GM21576 (cell line): ENCODE measurements at regions not wholly inside any gene's neighbourhood (a gene's known extent, or its start where the extent isn't known, plus 50 kb on each side); places are given as distances from the start of the nearest gene placed in this dataset.

Experiments
- ATAC-seq: cut with Tn5 transposase; IDR thresholded peaks from one replicate; pipeline ENCODE4 v1.9.1; 2021; ENCODE audit warnings: mild to moderate bottlenecking, moderate library complexity; ENCODE audit not compliant: unreplicated experiment

DNA sequence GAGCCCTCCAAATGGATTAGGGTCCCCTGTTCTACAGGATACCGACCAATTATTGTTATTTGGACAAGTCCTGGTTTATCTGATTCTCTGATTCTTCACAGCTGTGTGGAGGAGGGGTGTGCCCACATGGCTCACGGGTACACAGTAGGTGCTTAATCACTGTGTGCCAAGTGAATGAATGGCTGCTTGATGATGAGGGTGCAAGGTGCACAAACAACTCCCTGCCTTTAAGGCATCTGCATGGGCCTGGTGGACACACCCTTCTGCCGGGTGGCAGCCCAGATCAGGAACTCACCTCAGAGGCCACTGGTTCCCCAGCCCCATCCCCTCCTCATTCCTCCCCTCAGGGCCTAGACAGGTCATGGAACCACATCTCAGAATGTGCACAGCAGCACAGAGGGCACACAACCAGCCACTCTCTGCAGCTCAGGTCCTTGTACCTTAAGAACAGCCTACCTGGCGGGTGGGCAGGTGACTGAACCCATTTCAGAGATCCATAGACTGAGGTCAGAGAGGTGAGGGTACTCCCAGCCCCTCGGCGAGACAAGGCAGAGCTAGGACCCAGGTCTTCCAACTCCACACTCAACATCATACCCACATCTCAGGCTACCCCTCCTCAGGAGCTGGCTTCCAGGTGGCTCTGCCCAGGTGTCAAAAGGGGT, 50.3 kb downstream of the SHANK2 start:
- no peak for ATAC-seq

DNA sequence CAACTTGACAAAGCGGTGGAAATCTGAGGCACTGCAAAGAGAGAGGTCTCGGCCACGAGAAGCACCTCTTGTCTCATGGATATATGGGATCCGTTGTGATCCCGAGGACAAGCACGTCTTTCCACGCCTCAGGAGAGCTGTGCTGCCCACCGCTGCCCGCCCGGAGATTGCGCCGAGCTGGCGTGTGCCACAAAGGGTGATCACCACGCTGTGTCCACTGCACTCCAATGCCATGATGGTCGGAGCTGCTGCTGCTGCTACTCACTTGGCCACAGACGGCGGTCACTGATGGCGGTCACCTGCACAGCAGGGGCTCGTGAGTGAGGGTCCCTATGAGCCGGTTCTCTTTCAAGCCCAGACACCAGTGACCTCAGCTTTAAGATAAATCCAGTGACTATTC, 51.1 kb downstream of the SHANK2 start:
- no peak for ATAC-seq

DNA sequence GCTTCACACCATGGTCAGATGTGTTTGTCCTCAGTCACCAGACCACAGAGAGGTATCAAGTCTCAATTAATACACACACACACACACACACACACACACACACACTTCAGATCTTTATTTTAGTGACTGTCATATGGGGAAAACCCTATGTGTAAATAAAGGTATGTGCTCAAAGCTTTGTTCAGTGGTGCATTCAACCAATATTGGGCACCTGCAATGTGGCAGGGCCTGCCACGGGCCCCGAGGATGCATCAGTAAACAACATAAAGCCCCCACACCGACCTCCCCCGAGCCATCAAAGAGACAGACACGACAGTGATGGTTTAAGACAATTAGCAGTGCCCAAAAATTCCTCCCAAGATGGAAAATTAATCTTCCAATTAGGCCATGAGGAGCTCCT, 51.6 kb downstream of the SHANK2 start:
- ATAC-seq: no peak

DNA sequence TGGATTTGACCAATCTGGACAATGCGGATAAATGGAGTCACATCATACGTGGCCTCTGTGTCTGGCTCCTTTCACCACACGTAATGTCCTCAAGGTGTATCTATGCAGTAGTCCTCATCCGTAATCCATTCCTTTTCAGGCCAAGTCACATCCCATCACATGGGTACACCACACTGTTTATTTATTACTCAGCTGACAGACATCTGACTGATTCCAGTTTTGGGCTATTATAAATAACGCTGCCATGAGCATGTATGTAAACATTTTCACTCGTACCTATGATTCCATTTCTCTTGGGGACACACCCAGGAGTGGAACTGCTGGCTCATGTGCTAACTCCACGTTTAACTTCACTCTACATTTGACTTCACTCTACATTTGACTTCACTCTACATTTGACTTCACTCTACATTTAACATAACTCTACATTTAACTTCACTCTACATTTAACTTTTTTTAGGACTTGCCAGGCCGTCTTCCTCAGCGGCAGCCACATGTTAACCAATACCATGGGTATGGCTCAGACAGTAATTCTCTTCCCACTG, 52.1 kb downstream of the SHANK2 start:
- ATAC-seq: no peak

DNA sequence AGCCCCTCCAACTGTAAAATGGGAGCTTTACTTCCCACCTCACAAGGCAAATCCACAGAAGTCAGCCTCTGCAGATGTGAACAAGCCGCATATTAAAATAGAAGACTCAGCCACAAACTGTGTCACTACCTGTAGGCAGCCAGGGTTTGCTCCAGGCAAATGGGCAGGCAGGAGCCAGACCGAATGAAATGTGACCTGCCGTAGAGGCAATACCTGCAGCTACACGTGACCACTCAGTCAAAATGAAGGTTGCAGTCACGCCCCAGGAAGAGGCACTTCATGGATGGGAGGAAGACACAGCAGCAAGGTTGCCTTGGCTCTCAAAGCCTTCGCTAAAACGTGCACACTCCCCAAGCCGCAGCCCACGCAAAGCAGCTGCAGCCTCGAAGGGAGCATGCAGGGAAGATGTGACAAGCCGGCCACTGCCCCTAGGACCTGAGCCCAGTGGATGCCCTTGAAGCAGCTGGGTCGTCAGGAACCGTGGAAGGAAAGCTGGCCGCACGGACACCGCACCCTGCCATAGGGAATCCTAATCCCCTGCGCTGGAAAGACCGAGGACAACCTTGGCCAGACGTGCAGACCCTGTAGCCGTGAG, 53.1 kb downstream of the SHANK2 start:
- ATAC-seq: no peak

DNA sequence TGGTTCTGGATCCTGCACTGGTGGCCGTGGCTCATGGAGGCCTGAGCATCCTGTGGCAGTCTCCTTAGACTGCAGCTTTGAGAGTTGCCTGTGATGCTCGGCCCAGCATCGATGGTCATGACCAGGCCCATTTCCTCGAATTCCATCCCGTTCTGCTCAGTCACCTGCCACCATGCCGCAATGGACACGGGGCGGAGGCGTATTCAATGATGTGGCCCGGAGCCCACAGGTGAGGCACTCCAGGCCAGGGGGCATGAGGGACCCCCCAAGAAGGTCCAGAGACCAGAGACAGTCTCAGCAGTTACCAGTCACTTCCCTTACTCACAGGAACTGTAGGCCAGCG, 53.6 kb downstream of the SHANK2 start:
- no peak for ATAC-seq

DNA sequence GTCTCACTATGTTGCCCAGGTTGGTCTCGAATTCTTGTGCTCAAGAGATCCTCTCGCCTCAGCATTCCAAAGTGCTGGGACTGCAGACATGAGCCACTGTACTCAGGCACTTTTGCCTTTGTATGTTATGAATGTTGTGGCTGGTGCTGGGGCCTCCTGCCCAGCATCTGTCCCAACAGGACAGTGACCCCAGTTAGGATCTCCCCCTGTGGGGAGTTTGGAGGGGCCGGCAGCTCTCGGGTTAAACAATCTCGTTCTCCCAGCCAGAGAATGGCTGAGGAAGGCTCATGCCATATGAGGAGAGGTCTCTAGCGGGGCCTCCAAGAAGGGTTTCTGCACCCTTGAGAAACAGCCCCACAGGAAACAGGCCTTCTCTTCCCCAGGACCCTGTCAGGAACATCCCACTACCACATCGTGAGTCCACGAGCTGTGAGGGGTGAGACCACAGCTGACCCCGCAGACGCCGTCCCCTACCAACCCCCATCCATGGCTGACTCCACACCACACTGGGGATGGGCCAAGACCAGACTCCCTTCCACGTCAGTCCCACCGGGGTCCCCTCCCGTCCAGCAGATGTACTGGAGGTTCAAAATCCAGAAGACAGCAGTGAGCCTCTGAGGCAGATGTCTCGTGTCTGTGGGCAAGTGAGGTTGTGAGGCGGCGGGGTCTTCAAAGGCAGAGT, 54.1 kb downstream of the SHANK2 start:
- no peak for ATAC-seq

DNA sequence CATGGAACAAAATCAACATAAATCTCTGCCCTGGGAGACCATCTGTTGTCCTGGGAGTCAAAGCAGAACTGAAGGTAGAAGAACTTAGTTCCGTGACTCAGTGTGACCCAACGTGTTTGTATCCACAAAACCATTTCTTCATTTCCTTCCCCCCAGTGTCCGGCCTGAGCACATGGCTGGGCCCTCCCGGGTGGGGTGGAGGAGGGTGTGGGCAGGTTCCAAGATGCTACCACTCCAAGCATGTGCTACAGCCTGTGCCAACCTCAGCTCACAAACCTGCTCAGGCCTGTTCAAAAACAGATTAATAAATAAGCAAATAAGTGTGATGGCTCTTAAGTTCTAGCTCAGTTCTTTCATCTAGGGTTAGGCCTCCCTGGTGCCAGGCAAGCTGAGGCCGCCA, 55.3 kb downstream of the SHANK2 start:
- no peak for ATAC-seq

DNA sequence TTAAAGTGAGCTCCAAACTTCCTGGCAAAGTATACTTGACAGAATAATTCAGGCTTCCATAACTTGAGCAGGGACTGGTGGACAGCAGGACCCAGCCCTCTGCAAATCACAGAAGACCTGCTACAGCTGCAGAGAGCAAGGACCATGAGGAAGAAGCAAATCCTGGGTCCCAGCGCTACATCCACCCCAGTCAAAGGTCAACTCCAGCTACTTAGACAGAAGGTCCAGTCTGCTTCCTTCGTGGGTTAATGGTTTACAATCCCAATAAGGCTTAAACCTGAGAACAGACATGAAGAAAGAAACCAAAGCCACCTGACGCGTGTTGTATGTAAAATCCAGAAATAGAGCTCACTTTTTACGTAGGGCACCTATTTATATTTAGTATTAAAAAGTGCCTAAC, 57.7 kb downstream of the SHANK2 start:
- ATAC-seq: no peak

DNA sequence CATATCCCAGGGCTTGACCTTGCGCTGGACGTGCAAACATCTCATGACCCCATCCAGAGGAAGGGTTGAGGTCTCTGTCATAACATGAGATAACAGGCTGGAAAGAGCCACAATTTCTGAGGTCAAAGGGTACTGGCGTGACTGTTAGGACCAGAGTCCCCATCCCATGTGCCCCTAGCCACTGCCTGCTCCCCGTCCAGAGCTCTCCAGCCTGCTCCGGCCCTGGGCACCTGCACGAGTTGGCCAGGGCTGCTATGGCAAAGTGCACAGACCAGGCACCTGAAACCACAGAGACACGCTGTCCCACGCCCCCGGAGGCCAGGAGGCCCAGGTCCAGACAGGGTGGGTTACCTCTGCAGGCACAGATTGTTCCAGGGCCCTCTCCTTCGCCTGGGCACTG, 58.9 kb downstream of the SHANK2 start:
- no peak for ATAC-seq

DNA sequence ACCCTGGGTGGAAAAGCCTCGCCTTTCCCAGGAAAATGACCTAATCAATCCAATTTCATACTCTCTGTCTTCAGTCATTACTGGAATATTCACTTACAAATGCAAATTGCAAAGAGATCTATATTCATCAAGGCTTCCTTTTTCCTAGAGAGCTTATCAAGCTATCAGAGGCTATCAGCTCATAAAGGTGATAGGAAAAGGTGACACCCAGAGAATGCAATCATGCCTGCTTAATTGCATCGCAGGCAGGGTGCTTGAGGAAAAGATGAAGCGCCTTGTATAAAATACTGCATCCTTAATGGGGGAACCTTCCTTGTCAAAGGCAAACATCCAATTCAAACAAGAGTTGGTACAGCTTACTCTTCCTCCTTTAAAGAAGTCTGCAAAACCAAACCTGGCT, 59.7 kb downstream of the SHANK2 start:
- no peak for ATAC-seq

DNA sequence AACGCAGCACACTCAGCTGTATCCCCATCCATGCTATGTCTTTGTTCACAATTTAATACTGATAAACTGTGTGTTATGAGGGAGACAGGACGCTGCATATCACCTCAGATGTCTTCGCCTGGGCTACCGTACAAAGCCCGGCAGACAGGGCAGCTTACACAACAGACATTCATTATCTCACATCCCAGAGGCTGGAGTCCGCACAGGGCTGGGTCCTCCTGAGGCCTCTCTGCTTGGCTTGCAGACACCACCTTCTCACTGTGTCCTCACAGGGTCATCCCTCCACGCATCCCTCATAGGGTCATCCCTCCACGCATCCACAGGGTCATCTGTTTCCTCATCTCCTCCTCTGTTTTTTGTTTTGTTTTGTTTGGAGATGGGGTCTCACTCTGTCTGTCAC, 61.2 kb downstream of the SHANK2 start:
- ATAC-seq: no peak

DNA sequence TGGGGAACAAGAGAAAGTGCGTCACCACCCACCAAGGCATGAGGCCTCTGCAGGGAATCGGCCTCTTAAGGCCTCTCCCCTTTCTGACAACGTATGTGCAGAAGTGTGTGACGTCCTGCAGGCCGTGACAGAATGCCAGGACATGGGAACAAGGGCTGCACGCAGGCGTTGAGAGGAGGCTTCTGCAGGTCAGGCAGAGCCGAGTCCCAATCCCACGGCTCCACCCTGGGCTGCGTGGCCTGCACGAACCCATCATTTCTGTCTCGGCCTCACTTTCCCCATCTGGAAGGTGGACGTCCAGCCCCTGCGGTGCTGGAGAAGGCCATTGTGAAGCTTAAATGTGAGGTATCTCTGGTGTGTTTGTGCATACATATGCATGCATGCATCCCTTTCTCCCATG, 61.8 kb downstream of the SHANK2 start:
- no peak for ATAC-seq

DNA sequence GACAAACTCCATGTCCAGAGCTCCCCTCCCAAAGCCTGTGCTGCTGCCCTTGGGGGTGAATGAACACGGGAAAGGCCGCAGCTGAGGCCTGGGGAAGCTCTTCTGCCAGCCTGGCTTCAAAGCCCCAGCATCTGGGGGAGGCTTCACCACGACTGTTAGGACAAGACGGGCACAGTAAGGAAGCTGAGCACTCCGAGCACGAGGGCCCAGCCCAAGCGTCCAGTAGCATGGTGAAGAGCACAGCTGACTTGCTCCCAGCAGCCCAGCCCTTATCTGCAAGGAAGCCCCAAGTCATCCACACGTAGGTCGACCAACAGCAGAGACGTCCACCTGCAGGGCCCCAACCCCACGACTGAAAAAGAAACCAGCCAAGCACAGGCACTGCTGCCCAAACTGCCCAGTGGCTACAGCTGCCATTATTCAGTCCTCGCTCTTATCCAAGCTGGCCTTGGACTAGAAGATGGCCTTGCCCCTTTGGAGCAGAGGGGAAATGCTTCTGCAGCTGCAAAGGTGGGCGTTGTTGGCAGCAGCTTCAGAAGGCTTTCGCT, 62.5 kb downstream of the SHANK2 start:
- ATAC-seq: no peak

DNA sequence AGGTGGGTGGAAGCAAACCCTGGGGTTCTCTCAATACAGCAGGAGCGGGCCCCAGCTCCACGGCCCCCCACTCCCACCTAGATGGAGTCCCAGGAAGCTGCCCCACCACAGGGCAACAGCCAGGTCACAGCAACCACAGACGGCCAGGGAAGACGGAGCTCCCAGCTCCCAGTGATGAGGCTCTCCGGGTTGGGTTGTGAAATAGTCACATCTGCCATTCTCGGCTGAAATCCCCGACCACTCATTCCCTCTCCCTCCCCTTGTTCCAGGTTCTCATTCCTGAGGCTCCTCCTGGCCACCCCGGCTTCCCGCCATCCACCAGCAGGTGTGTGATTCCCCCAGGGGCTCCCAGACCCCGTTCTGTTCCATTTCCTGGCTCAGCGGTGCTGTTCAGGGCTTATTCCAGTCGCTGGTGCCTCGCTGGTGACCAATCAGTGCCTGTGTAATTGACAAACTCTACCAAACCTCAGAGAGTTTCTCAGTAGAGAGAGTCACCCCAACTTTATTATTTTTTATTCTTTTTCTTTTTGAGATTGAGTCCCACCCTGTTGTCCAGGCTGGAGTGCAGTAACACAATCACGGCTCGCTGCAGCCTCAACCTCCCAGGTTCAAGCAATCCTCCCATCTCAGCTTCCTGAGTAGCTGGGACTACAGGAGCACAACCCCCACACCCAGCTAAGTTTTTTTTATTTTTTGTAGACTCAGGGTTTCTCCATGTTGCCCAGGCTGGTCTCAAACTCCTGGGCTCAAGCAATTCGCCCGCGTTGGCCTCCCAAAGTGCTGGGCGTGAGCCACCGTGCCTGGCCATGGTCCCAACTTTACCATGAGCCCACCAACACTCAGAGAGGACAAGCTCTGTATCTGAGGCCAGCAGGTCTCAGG, 63.2 kb downstream of the SHANK2 start:
- no peak for ATAC-seq

DNA sequence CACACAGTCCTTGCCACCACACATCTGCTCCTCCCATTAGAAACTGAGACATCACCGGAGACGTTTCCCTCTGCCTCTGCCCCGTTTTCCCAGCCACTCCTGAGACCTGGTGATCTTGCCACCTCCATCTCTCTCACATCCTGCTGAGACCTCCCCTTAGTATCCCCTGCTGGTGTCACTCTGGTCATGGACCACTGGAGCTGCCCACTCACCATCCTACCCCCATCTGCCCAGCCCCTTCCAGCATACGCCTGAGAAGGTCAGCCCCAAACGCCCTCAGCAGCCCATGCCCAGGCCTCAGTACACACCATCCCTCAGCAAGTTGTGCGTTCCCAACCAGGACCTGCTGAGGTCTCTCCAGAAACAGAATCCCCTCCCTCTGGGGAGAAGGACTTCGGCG, 64.3 kb downstream of the SHANK2 start:
- ATAC-seq: no peak

DNA sequence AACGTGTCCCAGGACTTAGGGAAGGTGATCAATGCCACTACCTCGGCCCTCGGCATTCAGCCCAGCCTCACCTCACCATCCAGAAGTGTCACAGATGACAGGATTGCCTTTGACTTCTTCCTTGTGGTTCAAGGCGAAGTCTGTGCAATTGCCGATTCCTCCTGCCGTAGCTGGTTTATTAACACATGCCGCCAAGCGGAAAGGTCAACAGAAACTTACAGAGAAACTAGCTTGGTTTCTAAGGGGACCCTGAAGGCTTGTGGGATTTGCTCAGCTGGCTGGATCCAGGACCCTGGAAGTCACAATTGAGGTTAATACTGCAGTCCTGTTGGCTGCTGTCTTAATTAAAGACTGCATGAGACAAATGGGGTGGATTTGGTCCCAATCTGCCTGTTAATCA, 65.6 kb downstream of the SHANK2 start:
- ATAC-seq: no peak

DNA sequence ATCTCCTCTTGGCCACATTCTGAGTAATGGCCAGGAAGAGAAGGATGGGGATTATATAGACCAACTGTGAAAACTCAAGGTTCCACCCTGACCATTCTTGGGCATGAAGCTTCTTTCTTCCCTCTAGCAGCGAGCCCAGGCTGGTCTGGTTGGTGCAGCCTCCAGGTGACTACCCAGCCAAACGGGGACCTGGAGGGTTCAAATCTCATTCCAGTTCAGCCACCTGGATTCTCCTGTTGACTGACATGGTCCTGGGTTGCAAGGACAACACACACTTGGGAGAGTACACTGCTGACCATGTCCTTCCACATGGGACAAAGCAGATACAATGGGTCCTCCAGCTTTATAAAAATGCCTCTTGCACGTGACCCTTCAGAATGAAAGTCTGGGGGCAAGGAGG, 67.0 kb downstream of the SHANK2 start:
- no peak for ATAC-seq

DNA sequence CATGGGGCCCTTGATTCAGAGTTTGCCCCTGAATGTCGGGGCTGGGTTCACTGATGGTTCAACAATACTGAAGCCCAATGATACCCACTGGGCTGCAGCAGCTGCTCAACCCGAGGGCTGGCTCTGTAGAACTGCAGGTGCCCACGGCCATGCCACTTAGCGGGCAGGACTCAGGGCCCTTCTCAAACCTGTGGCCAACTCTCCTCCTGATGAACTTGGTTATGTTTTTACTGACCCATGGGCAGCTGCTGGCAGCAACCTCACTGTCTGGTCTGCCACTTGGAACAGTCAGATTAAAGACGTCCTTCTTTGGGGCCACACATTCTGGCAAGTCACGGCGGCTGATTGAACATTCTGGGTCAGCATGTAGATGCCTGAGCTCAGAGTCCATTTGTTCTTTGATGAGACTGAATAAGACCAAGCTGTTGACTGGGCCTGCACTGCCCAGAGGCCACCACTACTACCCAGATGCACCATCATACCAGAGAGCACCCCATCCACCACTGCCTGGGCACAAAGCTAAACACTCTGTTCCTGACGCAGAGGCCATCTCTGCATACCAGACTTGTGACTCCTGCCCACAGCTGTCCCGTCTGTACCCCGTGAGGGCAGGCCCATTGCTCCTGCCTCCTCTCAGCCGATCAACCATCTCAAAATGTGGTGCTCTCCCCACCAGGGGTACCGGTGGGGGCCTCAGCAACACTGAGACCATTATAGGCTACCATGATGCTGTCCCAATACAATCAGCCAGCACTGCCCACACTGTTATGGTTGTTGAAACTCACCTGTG, 67.8 kb downstream of the SHANK2 start:
- no peak for ATAC-seq

DNA sequence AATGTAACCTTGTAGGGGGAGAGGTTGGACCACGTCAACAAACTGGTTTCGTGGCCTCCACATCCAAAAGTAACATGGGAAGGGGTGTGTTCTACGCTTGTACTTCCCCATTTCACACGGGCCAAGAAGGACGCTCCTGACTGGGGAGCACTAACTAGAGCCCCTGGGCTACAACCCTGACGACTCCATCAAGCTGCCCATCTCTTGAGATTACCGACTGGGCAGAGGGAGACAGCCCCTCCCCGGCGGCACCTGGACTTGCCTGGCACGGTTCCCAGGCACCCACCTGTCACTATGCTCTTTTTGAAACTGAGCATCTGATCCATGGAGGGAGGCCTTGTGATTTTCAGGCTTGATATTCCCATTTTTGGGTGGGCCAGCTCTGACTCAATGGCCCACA, 68.5 kb downstream of the SHANK2 start:
- no peak for ATAC-seq
